ENCODE measurements at regions not wholly inside any gene's neighbourhood (a gene's known extent, or its start where the extent isn't known, plus 50 kb on each side); places are given as distances from the start of the nearest gene placed in this dataset.

- no peak for DNase-seq
Observed at GRCh38 chr6:138550346-138550767, 51.1 kb upstream of the NHSL1 start.

GRCh38 chr6:138554146-138554545 lies 54.9 kb upstream of the NHSL1 start:
- no peak for DNase-seq

- DNase-seq, result peak; percentile 10
Observed at GRCh38 chr6:138555421-138555988, 56.2 kb upstream of the NHSL1 start.

- no peak for DNase-seq
Observed at GRCh38 chr6:138557147-138557546, 57.9 kb upstream of the NHSL1 start.

GRCh38 chr6:138559143-138559542 lies 59.8 kb upstream of the NHSL1 start:
- DNase-seq, result no peak

GRCh38 chr6:138560130-138560860 lies 61.0 kb upstream of the NHSL1 start:
- no peak for DNase-seq

- DNase-seq, result no peak
Observed at GRCh38 chr6:138562691-138563090, 63.4 kb upstream of the NHSL1 start.

GRCh38 chr6:138563231-138563630 lies 63.9 kb upstream of the NHSL1 start:
- DNase-seq, result no peak

- DNase-seq, result no peak
Observed at GRCh38 chr6:138563650-138564049, 64.4 kb upstream of the NHSL1 start.

GRCh38 chr6:138564170-138564721 lies 65.0 kb upstream of the NHSL1 start:
- DNase-seq, result no peak

GRCh38 chr6:138567052-138567451 lies 67.8 kb upstream of the NHSL1 start:
- DNase-seq, result no peak

GRCh38 chr6:138568997-138569396 lies 69.7 kb upstream of the NHSL1 start:
- no peak for DNase-seq

- DNase-seq, result no peak
Observed at GRCh38 chr6:138569554-138569953, 70.3 kb upstream of the NHSL1 start.

- no peak for DNase-seq
Observed at GRCh38 chr6:138569970-138570724, 70.9 kb upstream of the NHSL1 start.

- DNase-seq, result no peak
Observed at GRCh38 chr6:138570725-138571029, 71.4 kb upstream of the NHSL1 start.

- DNase-seq, result no peak
Observed at GRCh38 chr6:138571181-138571580, 71.9 kb upstream of the NHSL1 start.

- no peak for DNase-seq
Observed at GRCh38 chr6:138571585-138572166, 72.4 kb upstream of the NHSL1 start.

- no peak for DNase-seq
Observed at GRCh38 chr6:138572167-138572875, 73.0 kb upstream of the NHSL1 start.

- DNase-seq, result no peak
Observed at GRCh38 chr6:138572885-138573284, 73.6 kb upstream of the NHSL1 start.

GRCh38 chr6:138575257-138575656 lies 76.0 kb upstream of the NHSL1 start:
- DNase-seq, result no peak

- DNase-seq, result no peak
Observed at GRCh38 chr6:138576313-138576712, 77.0 kb upstream of the NHSL1 start.

- DNase-seq, result no peak
Observed at GRCh38 chr6:138577151-138577915, 78.0 kb upstream of the NHSL1 start.
